MM.1S (cell line): ENCODE measurements at regions not wholly inside any gene's neighbourhood (a gene's known extent, or its start where the extent isn't known, plus 50 kb on each side); places are given as distances from the start of the nearest gene placed in this dataset.

Experiments
- DNase-seq: peaks from one replicate; pipeline ENCODE4 v3.0.0-alpha.2; 2015
- H2AFZ ChIP-seq: fragments of 300-600 bp; sonication (generic); 2 replicates; pipeline ENCODE4 v1.6.0; 2016; ENCODE audit warnings: antibody characterized with exemption, low read length
- H3F3A ChIP-seq: fragments of 300-600 bp; sonication (generic); 2 replicates; pipeline ENCODE4 v1.6.1; 2016; ENCODE audit warnings: mild to moderate bottlenecking, antibody characterized with exemption, low read length, moderate library complexity, mixed read lengths; ENCODE audit not compliant: insufficient read depth
- H3K27ac ChIP-seq: fragments of 300-600 bp; sonication (generic); 2 replicates; pipeline ENCODE4 v1.5.1; 2016; ENCODE audit warnings: mild to moderate bottlenecking, low read length
- H3K27me3 ChIP-seq: fragments of 300-600 bp; sonication (generic); replicated peaks from 2 replicates; pipeline ENCODE4 v1.6.0; 2016; ENCODE audit warnings: low read length; ENCODE audit not compliant: insufficient read depth
- H3K36me3 ChIP-seq: fragments of 300-600 bp; sonication (generic); replicated peaks from 2 replicates; pipeline ENCODE4 v1.6.1; 2016; ENCODE audit warnings: mild to moderate bottlenecking, low read length, mixed read lengths; ENCODE audit not compliant: insufficient read depth
- H3K4me1 ChIP-seq: fragments of 300-600 bp; sonication (generic); 2 replicates; pipeline ENCODE4 v1.6.1; 2016; ENCODE audit warnings: low read length, mixed read lengths
- H3K4me2 ChIP-seq: fragments of 300-600 bp; sonication (generic); 2 replicates; pipeline ENCODE4 v1.6.0; 2016; ENCODE audit warnings: low read depth, low read length
- H3K4me3 ChIP-seq: fragments of 300-600 bp; sonication (generic); 2 replicates; pipeline ENCODE4 v1.5.1; 2016; ENCODE audit warnings: low read length, mixed read lengths
- H3K79me2 ChIP-seq: fragments of 300-600 bp; sonication (generic); 2 replicates; pipeline ENCODE4 v1.6.1; 2016; ENCODE audit warnings: mixed run types, low read length, mixed read lengths
- H3K9ac ChIP-seq: fragments of 300-600 bp; sonication (generic); 2 replicates; pipeline ENCODE4 v1.6.1; 2016; ENCODE audit warnings: low read length, mixed read lengths
- H3K9me2 ChIP-seq: fragments of 300-600 bp; sonication (generic); replicated peaks from 2 replicates; pipeline ENCODE4 v1.6.1; 2016; ENCODE audit warnings: mild to moderate bottlenecking, low read length, mixed read lengths; ENCODE audit not compliant: insufficient read depth
- H3K9me3 ChIP-seq: fragments of 300-600 bp; sonication (generic); replicated peaks from 2 replicates; pipeline ENCODE4 v1.6.1; 2016; ENCODE audit warnings: mild to moderate bottlenecking, low read length, mixed read lengths; ENCODE audit not compliant: insufficient read depth
- H4K20me1 ChIP-seq: fragments of 300-600 bp; sonication (generic); 2 replicates; pipeline ENCODE4 v1.6.1; 2016; ENCODE audit warnings: mild to moderate bottlenecking, low read length, moderate library complexity, mixed read lengths; ENCODE audit not compliant: insufficient read depth
- CTCF ChIP-seq: fragments of 300-600 bp; sonication (generic); IDR thresholded peaks from 2 replicates; pipeline ENCODE4 v1.5.1; 2016; ENCODE audit warnings: antibody characterized with exemption, low read length, mixed read lengths
- EZH2 ChIP-seq: fragments of 300-600 bp; sonication (generic); optimal IDR thresholded peaks from 2 replicates; pipeline ENCODE3; 2017; ENCODE audit warnings: low read depth, mild to moderate bottlenecking, antibody characterized with exemption, low read length, mixed read lengths
- EZH2phosphoT487 ChIP-seq: fragments of 300-600 bp; sonication (generic); IDR thresholded peaks from 2 replicates; pipeline ENCODE4 v1.6.1; 2018; ENCODE audit warnings: antibody characterized with exemption, low read length

GRCh38 chr6:2516059-2516458 is 234.7 kb downstream of the MYLK4 start:
- no peaks in the 10 kb centered on the region for H4K20me1 ChIP-seq
- no peak for DNase-seq
- H3K9me3 ChIP-seq: no peaks in the 10 kb centered on the region
- TF ChIP-seq EZH2 (no peak), EZH2phosphoT487 (no peak), CTCF (no peak)
- peaks cover 5% of the 10 kb centered on the region; the same call in 1 of the 2 replicates for H3K27me3 ChIP-seq
- no peaks in the 10 kb centered on the region for H3F3A ChIP-seq
- H3K4me3 ChIP-seq: no peak overlapping the region
- H2AFZ ChIP-seq: no peak overlapping the region
- H3K27ac ChIP-seq: no peak overlapping the region
- no peaks in the 10 kb centered on the region for H3K4me1 ChIP-seq
- H3K79me2 ChIP-seq: no peaks in the 10 kb centered on the region
- no peaks in the 10 kb centered on the region for H3K36me3 ChIP-seq
- H3K9ac ChIP-seq: no peak overlapping the region
- no peaks in the 10 kb centered on the region for H3K9me2 ChIP-seq
- no peak overlapping the region for H3K4me2 ChIP-seq

DNA sequence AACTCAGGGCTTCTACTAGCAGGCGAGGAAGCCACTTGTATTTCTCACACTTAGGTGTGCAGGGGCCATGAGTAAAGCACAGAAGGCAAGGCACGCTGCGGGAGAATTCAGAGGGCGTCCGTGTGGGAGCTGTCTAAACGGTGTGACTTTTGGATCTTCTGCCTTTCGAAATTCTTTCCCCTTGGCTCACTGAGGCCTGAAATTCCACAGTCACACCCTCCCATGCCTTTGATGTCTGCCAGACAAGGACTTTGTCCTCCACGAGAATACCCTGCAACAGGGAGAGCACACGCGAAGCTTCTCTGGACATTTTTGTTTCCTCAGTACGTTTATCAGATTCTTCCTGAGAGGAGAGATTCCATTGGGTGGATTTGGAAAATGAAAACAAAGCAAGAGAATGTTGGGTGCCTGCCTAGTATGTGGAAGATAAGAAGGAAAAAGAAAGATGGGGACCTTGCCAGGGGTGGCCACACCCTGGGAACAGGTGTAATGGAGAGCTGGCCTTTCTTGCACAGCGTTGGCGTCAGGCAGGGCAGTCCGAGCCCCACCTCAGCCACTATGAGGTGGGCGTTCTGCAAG is 235.7 kb downstream of the MYLK4 start:
- no peak for DNase-seq
- H3K4me2 ChIP-seq: no peak overlapping the region
- H3K4me1 ChIP-seq: no peaks in the 10 kb centered on the region
- H3K9me3 ChIP-seq: no peaks in the 10 kb centered on the region
- TF ChIP-seq EZH2: no peak
- no peak overlapping the region for H3K9ac ChIP-seq
- H3K4me3 ChIP-seq: no peak overlapping the region
- H3F3A ChIP-seq: no peaks in the 10 kb centered on the region
- H3K79me2 ChIP-seq: no peaks in the 10 kb centered on the region
- no peaks in the 10 kb centered on the region for H3K36me3 ChIP-seq
- H3K27me3 ChIP-seq: peaks cover 3% of the 10 kb centered on the region; the same call in 1 of the 2 replicates
- H3K9me2 ChIP-seq: no peaks in the 10 kb centered on the region
- no peak overlapping the region for H3K27ac ChIP-seq
- no peaks in the 10 kb centered on the region for H4K20me1 ChIP-seq
- no peak overlapping the region for H2AFZ ChIP-seq

DNA sequence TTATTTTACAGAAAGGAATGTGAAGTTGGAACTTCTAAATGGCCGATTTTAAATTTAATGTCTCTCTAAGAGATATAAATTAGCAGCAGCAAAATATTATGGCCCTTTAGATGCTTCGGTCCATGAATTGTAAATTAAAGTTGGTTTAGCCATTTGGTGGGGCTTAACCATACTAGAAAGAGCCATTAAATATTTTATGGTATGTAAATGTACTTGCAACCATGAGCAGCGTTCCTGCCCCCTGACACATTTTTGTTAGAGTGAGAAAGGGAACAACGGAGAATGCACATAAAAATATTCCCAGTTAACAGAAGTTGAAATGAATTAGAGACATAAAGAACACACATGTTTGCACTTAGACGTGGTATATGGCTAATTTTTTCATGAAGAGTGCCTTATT is 237.9 kb downstream of the MYLK4 start:
- no peaks in the 10 kb centered on the region for H4K20me1 ChIP-seq
- H2AFZ ChIP-seq: no peak overlapping the region
- H3K36me3 ChIP-seq: no peaks in the 10 kb centered on the region
- no peaks in the 10 kb centered on the region for H3K9me3 ChIP-seq
- H3K79me2 ChIP-seq: no peaks in the 10 kb centered on the region
- TF ChIP-seq EZH2phosphoT487 (no peak), EZH2 (no peak), CTCF (no peak)
- no peak for DNase-seq
- no peaks in the 10 kb centered on the region for H3F3A ChIP-seq
- no peaks in the 10 kb centered on the region for H3K9me2 ChIP-seq
- H3K27ac ChIP-seq: no peak overlapping the region
- no peak overlapping the region for H3K4me2 ChIP-seq
- peaks cover under 1% of the 10 kb centered on the region; the same call in 1 of the 2 replicates for H3K27me3 ChIP-seq
- no peak overlapping the region for H3K9ac ChIP-seq
- H3K4me1 ChIP-seq: no peaks in the 10 kb centered on the region
- H3K4me3 ChIP-seq: no peak overlapping the region

- Histone ChIP-seq H3K4me2 (no peak overlapping the region), H3K27me3 (peaks cover 5% of the 10 kb centered on the region; the same call in 1 of the 2 replicates), H3K4me1 (no peaks in the 10 kb centered on the region), H3K27ac (no peak overlapping the region), H4K20me1 (no peaks in the 10 kb centered on the region), H3K36me3 (no peaks in the 10 kb centered on the region), H3K9ac (no peak overlapping the region), H3K79me2 (no peaks in the 10 kb centered on the region), H2AFZ (no peak overlapping the region), H3K9me3 (no peaks in the 10 kb centered on the region), H3K9me2 (no peaks in the 10 kb centered on the region), H3F3A (no peaks in the 10 kb centered on the region), H3K4me3 (no peak overlapping the region)
- TF ChIP-seq EZH2phosphoT487 (no peak), CTCF (no peak), EZH2 (no peak)
- DNase-seq: no peak
Observed at GRCh38 chr6:2510316-2510715, 240.4 kb downstream of the MYLK4 start.
